Lower leg skin (tissue), 3 donors: ENCODE measurements at regions not wholly inside any gene's neighbourhood (a gene's known extent, or its start where the extent isn't known, plus 50 kb on each side); places are given as distances from the start of the nearest gene placed in this dataset.

ENCODE experiments used
- POLR2A ChIP-seq, 2 donors: fragments of 450-650 bp; IDR thresholded peaks; one replicate each; pipeline ENCODE4 v1.6.1; 2016 to 2017; ENCODE audit warnings: antibody characterized with exemption in 2 of 2, mild to moderate bottlenecking in 1 of 2, moderate library complexity in 1 of 2
- TF ChIP-seq, protein P1 (sequence below), 3 donors: fragments of 450-650 bp; IDR thresholded peaks; one replicate each; pipeline ENCODE4 v1.5.1; 2016; ENCODE audit warnings: antibody characterized with exemption in 3 of 3, mild to moderate bottlenecking in 3 of 3, moderate library complexity in 2 of 3

DNA sequence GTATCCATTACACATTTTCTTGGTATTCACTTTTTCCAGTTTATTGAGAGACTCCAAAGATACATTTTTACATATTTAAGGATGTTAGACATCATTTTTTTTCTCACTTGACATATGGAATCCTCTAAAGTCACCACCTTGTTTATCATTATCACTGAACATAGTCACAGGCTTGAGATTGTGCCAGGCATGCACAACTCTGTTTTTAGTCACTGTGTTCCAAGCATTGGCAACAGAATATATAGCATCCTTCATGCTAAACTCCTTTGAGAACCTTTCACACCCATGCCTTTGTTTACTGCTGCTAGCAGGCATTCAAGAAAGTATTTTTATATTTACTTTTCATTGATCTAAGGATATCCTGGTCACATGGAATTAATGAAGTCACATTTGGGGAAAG lies 668.6 kb upstream of the ARRDC3 start:
- no peak for TF ChIP-seq POLR2A (IDR thresholded peaks at IDR 0.05)
- TF ChIP-seq, protein P1, sequence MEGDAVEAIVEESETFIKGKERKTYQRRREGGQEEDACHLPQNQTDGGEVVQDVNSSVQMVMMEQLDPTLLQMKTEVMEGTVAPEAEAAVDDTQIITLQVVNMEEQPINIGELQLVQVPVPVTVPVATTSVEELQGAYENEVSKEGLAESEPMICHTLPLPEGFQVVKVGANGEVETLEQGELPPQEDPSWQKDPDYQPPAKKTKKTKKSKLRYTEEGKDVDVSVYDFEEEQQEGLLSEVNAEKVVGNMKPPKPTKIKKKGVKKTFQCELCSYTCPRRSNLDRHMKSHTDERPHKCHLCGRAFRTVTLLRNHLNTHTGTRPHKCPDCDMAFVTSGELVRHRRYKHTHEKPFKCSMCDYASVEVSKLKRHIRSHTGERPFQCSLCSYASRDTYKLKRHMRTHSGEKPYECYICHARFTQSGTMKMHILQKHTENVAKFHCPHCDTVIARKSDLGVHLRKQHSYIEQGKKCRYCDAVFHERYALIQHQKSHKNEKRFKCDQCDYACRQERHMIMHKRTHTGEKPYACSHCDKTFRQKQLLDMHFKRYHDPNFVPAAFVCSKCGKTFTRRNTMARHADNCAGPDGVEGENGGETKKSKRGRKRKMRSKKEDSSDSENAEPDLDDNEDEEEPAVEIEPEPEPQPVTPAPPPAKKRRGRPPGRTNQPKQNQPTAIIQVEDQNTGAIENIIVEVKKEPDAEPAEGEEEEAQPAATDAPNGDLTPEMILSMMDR (IDR thresholded peaks at IDR 0.05), result no peak
